H1 (cell line): ENCODE measurements at regions not wholly inside any gene's neighbourhood (a gene's known extent, or its start where the extent isn't known, plus 50 kb on each side); places are given as distances from the start of the nearest gene placed in this dataset.

Source experiments
- CTCF ChIA-PET: fragments of 300-600 bp; sonication (Branson Sonifier 250); formaldehyde crosslinking; loops from one replicate; lab custom pipeline; 2021; ENCODE audit not compliant: partially characterized antibody; lab: Charles Lee
- POLR2A ChIA-PET: fragments of 300-600 bp; sonication (Branson Sonifier 250); formaldehyde crosslinking; loops from one replicate; lab custom pipeline; 2021; ENCODE audit warnings: inconsistent platforms; ENCODE audit not compliant: partially characterized antibody; lab: Charles Lee
- DNase-seq, 2 experiments: peaks; one replicate each; pipeline versions ENCODE4 v3.0.0 to v3.0.0-alpha.2; 2010 to 2022; ENCODE audit warnings: low spot score in 2 of 2, low read depth in 1 of 2, mixed read lengths in 1 of 2
- FAIRE-seq: peaks from 2 replicates; lab custom pipeline; 2011; peaks lifted over from hg19 to GRCh38; lab: Jason Lieb, UNC
- H2AFZ ChIP-seq: 2 replicates; pipeline ENCODE4 v1.8.1; 2012; ENCODE audit warnings: low read length, inconsistent platforms
- H2AK5ac ChIP-seq: 2 replicates; pipeline ENCODE4 v1.6.1; 2013; ENCODE audit warnings: low read depth, low read length
- H2BK120ac ChIP-seq: replicated peaks from 2 replicates; pipeline ENCODE3; 2013; ENCODE audit warnings: low read depth, low read length, inconsistent platforms
- H2BK12ac ChIP-seq: 2 replicates; pipeline ENCODE4 v1.6.1; 2013; ENCODE audit warnings: low read depth, low read length
- H2BK15ac ChIP-seq: 2 replicates; pipeline ENCODE4 v1.6.1; 2013; ENCODE audit warnings: low read length
- H2BK20ac ChIP-seq: 2 replicates; pipeline ENCODE4 v1.6.1; 2013; ENCODE audit warnings: low read length
- H2BK5ac ChIP-seq: 2 replicates; pipeline ENCODE4 v1.6.1; 2013; ENCODE audit warnings: low read depth, low read length
- H3K14ac ChIP-seq: 2 replicates; pipeline ENCODE4 v1.6.1; 2013; ENCODE audit warnings: inconsistent platforms; ENCODE audit not compliant: insufficient read length
- H3K18ac ChIP-seq: 2 replicates; pipeline ENCODE4 v1.6.1; 2013; ENCODE audit warnings: low read length; ENCODE audit errors: extremely low read depth
- H3K23ac ChIP-seq: 2 replicates; pipeline ENCODE4 v1.6.1; 2013; ENCODE audit warnings: inconsistent platforms; ENCODE audit not compliant: insufficient read length
- H3K23me2 ChIP-seq: 2 replicates; pipeline ENCODE4 v1.6.1; 2013; ENCODE audit warnings: low read depth, low read length
- H3K27ac ChIP-seq: 2 replicates; pipeline ENCODE4 v1.6.1; 2011; ENCODE audit warnings: low read depth, low read length, inconsistent platforms
- H3K27me3 ChIP-seq, 4 experiments: replicated peaks in 1 of 4; 1 replicate in 1 of 4; 2 replicates in 3 of 4; pipeline versions ENCODE4 v1.6.1 to v1.8.1; 2011 to 2013; ENCODE audit warnings: low read length in 3 of 4, mild to moderate bottlenecking in 3 of 4, inconsistent platforms in 2 of 4, mixed read lengths in 2 of 4, moderate library complexity in 1 of 4; ENCODE audit not compliant: control insufficient read depth in 3 of 4, insufficient read depth in 3 of 4; ENCODE audit errors: extremely low read depth in 1 of 4
- H3K36me3 ChIP-seq, 4 experiments: 2 replicates each; pipeline versions ENCODE4 v1.6.1 to v1.8.1; 2011 to 2013; ENCODE audit warnings: mild to moderate bottlenecking in 4 of 4, low read length in 3 of 4, moderate library complexity in 2 of 4, control low read depth in 1 of 4, inconsistent platforms in 1 of 4; ENCODE audit not compliant: insufficient read depth in 4 of 4, control insufficient read depth in 2 of 4
- H3K4ac ChIP-seq: replicated peaks from 2 replicates; pipeline ENCODE3; 2013; ENCODE audit warnings: low read length, low read depth, mixed read lengths, inconsistent platforms; ENCODE audit not compliant: insufficient read length
- H3K4me1 ChIP-seq, 4 experiments: replicated peaks in 1 of 4; 1 replicate in 1 of 4; 2 replicates in 3 of 4; pipeline versions ENCODE4 v1.6.1 to v1.8.1; 2011 to 2013; ENCODE audit warnings: low read length in 3 of 4, inconsistent platforms in 2 of 4, mixed read lengths in 1 of 4; ENCODE audit not compliant: insufficient read depth in 4 of 4, control insufficient read depth in 3 of 4
- H3K4me2 ChIP-seq, 2 experiments: 2 replicates each; pipeline versions ENCODE4 v1.6.1 to v1.8.1; 2011 to 2013; ENCODE audit warnings: low read depth in 2 of 2, low read length in 2 of 2, control low read depth in 1 of 2, inconsistent platforms in 1 of 2, mild to moderate bottlenecking in 1 of 2; ENCODE audit not compliant: insufficient read depth in 1 of 2
- H3K4me3 ChIP-seq, 4 experiments: fragments of 200-600, 300-600 bp in 1 of 4; sonication (generic), shearing (Covaris generic), sonication (Bioruptor Twin) in 1 of 4; 2 replicates each; pipeline versions ENCODE4 v1.5.1 to v1.8.1; 2011 to 2016; ENCODE audit warnings: low read length in 4 of 4, low read depth in 3 of 4, control low read depth in 2 of 4, inconsistent platforms in 2 of 4, mild to moderate bottlenecking in 2 of 4, mixed read lengths in 1 of 4, moderate library complexity in 1 of 4; ENCODE audit not compliant: insufficient read depth in 2 of 4; ENCODE audit errors: extremely low read depth in 1 of 4
- H3K56ac ChIP-seq: replicated peaks from 2 replicates; pipeline ENCODE3; 2013; ENCODE audit warnings: low read depth, mild to moderate bottlenecking, mixed read lengths, low read length, inconsistent platforms; ENCODE audit not compliant: insufficient read length
- H3K79me1 ChIP-seq: 2 replicates; pipeline ENCODE4 v1.6.1; 2013; ENCODE audit warnings: low read depth, low read length, control low read depth
- H3K79me2 ChIP-seq, 2 experiments: 2 replicates each; pipeline versions ENCODE4 v1.6.1 to v1.8.1; 2012 to 2013; ENCODE audit warnings: low read length in 2 of 2, mild to moderate bottlenecking in 2 of 2, inconsistent platforms in 1 of 2; ENCODE audit not compliant: insufficient read depth in 2 of 2, control insufficient read depth in 1 of 2
- H3K9ac ChIP-seq, 4 experiments: replicated peaks in 1 of 4; 1 replicate in 1 of 4; 2 replicates in 3 of 4; pipeline versions ENCODE4 v1.6.1 to v1.8.1; 2011 to 2013; ENCODE audit warnings: low read depth in 3 of 4, low read length in 3 of 4, control low read depth in 2 of 4, mild to moderate bottlenecking in 2 of 4, moderate library complexity in 2 of 4, inconsistent platforms in 1 of 4; ENCODE audit errors: extremely low read depth in 1 of 4
- H3K9me3 ChIP-seq, 2 experiments: 2 replicates each; pipeline versions ENCODE4 v1.6.1 to v1.8.1; 2012 to 2013; ENCODE audit warnings: mild to moderate bottlenecking in 2 of 2, moderate library complexity in 2 of 2, control low read depth in 1 of 2, inconsistent platforms in 1 of 2, low read depth in 1 of 2, low read length in 1 of 2, mixed read lengths in 1 of 2; ENCODE audit not compliant: insufficient read depth in 2 of 2
- H4K20me1 ChIP-seq, 2 experiments: replicated peaks in 1 of 2; 2 replicates each; pipeline versions ENCODE3 to v1.8.1; 2011 to 2013; ENCODE audit warnings: inconsistent platforms in 2 of 2, low read length in 2 of 2, mild to moderate bottlenecking in 1 of 2; ENCODE audit not compliant: insufficient read depth in 2 of 2, control insufficient read depth in 1 of 2
- H4K5ac ChIP-seq: 2 replicates; pipeline ENCODE4 v1.6.1; 2013; ENCODE audit warnings: low read length, low read depth, mixed read lengths, inconsistent platforms; ENCODE audit not compliant: insufficient read length
- H4K8ac ChIP-seq: 2 replicates; pipeline ENCODE4 v1.8.0; 2013; ENCODE audit warnings: mild to moderate bottlenecking, moderate library complexity, low read length, inconsistent platforms; ENCODE audit not compliant: insufficient read depth; ENCODE audit errors: extremely low read depth
- H4K91ac ChIP-seq: replicated peaks from 2 replicates; pipeline ENCODE3; 2013; ENCODE audit warnings: low read length, mixed read lengths, inconsistent platforms; ENCODE audit not compliant: insufficient read length
- CBX5 ChIP-seq: fragments of 300-800, 300-1000 bp; sonication (generic); IDR thresholded peaks from 2 replicates; pipeline ENCODE4 v1.7.1; 2016; ENCODE audit warnings: antibody characterized with exemption, low read length, low read depth
- CBX8 ChIP-seq: fragments of 300-800, 300-1000 bp; sonication (generic); IDR thresholded peaks from 2 replicates; pipeline ENCODE4 v1.7.1; 2016; ENCODE audit warnings: low read depth, low read length, borderline replicate concordance
- PHF8 ChIP-seq: fragments of 200-600 bp; sonication (generic); conservative IDR thresholded peaks from 2 replicates; pipeline ENCODE4 v1.7.1; 2012; ENCODE audit warnings: low read depth, mild to moderate bottlenecking, inconsistent platforms, low read length, moderate library complexity
- RFX5 ChIP-seq: IDR thresholded peaks from 2 replicates; pipeline ENCODE4 v1.6.1; 2011; ENCODE audit warnings: low read depth, low read length, improper control_type of control experiment, borderline replicate concordance
- TEAD4 ChIP-seq: IDR thresholded peaks from 2 replicates; pipeline ENCODE4 v1.6.1; 2012; ENCODE audit warnings: low read depth, low read length, inconsistent platforms, mixed read lengths
- WGBS, 2 experiments: shearing (Covaris generic) in 1 of 2; methylation state at CpG; one replicate each; pipeline versions ENCODE4 v1.1.6 to v1.1.7; 2013 to 2015; ENCODE audit warnings: low lambda C conversion rate in 2 of 2, mixed read lengths in 2 of 2, inconsistent platforms in 1 of 2, low coverage in 1 of 2, missing lambda C conversion rate in 1 of 2; ENCODE audit not compliant: insufficient replicate concordance in 2 of 2, insufficient coverage in 1 of 2, insufficient read length in 1 of 2; ENCODE audit errors: extremely low coverage in 1 of 2, missing lambda C conversion rate in 1 of 2; 5-methylcytosine and 5-hydroxymethylcytosine counted together

GRCh38 chr14:71395151-71395604 lies 487.9 kb downstream of the PCNX1 start:
- POLR2A ChIA-PET, result interaction anchor here (0.6 to 0.9 kb wide), 2 partner anchors 15 to 74 kb away, joined by 3 read pairs; no protein-coding TSS in a partner anchor
- Histone ChIP-seq H3K79me1 (no peaks in the 10 kb centered on the region; the same call in 1 of the 2 replicates), H2AFZ (no peak overlapping the region), H3K36me3 (no peaks in the 10 kb centered on the region), H3K79me2 (peaks cover 0 to 86% of the 10 kb centered on the region in 2 experiments; a peak in 2 of 4 replicates), H3K14ac (no peak overlapping the region), H4K8ac (no peak overlapping the region), H4K5ac (no peak overlapping the region), H4K20me1 (no peaks in the 10 kb centered on the region), H2BK120ac (no peak overlapping the region), H3K9ac (no peak overlapping the region), H3K4me2 (no peak overlapping the region), H3K4ac (no peak overlapping the region), H3K23ac (no peak overlapping the region), H3K9me3 (no peaks in the 10 kb centered on the region), H2BK12ac (no peak overlapping the region), H4K91ac (no peak overlapping the region), H3K27ac (no peak overlapping the region), H2BK20ac (no peak overlapping the region), H3K18ac (no peak overlapping the region), H3K56ac (no peak overlapping the region), H3K23me2 (no peaks in the 10 kb centered on the region), H2AK5ac (no peak overlapping the region), H3K27me3 (no peaks in the 10 kb centered on the region), H2BK5ac (no peak overlapping the region), H2BK15ac (no peak overlapping the region), H3K4me3 (no peak overlapping the region), H3K4me1 (no peaks in the 10 kb centered on the region)
- DNase-seq (no peak), FAIRE-seq (no peak)
- 91% methylated on average over 5 of the region's 5 CpGs; no CpG with 5 or more reads in 1 of the 2 experiments for WGBS, 2 experiments
- no peak for TF ChIP-seq PHF8
- no peak for TF ChIP-seq TEAD4
- TF ChIP-seq CBX5, result no peak
- no peak for TF ChIP-seq CBX8
- no peak for TF ChIP-seq RFX5
- CTCF ChIA-PET, result interaction anchor here (1.0 to 3.7 kb wide), 2 partner anchors 9 to 256 kb away, joined by 3 to 20 read pairs; no protein-coding TSS in a partner anchor
